ENCODE measurements at regions not wholly inside any gene's neighbourhood (a gene's known extent, or its start where the extent isn't known, plus 50 kb on each side); places are given as distances from the start of the nearest gene placed in this dataset.

DNA sequence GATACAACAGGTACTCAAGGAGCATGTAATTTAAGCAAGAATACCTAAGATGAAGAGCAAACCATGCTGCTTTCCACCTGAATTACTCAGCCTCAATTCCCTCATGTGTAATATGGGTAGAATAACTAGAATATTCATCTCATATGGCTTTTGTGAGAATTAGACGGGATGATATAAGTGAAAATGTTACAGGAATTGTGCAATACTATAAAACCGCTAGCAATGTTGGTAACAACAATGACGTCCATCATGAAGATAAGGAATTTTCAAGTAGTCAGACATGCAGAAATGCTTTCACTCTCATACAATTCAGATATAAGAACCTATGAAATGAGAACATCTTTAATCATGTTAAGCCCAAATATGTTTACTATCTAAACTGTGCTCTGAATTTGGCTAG lies 2106.6 kb upstream of the CELF4 start:
- no peak for TF ChIP-seq EP300 (IDR thresholded peaks at IDR 0.05)
- TF ChIP-seq POLR2AphosphoS5 (IDR thresholded peaks at IDR 0.05), result no peak
- TF ChIP-seq, protein P1, sequence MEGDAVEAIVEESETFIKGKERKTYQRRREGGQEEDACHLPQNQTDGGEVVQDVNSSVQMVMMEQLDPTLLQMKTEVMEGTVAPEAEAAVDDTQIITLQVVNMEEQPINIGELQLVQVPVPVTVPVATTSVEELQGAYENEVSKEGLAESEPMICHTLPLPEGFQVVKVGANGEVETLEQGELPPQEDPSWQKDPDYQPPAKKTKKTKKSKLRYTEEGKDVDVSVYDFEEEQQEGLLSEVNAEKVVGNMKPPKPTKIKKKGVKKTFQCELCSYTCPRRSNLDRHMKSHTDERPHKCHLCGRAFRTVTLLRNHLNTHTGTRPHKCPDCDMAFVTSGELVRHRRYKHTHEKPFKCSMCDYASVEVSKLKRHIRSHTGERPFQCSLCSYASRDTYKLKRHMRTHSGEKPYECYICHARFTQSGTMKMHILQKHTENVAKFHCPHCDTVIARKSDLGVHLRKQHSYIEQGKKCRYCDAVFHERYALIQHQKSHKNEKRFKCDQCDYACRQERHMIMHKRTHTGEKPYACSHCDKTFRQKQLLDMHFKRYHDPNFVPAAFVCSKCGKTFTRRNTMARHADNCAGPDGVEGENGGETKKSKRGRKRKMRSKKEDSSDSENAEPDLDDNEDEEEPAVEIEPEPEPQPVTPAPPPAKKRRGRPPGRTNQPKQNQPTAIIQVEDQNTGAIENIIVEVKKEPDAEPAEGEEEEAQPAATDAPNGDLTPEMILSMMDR (IDR thresholded peaks at IDR 0.05), result no peak
- no peak for TF ChIP-seq POLR2A (IDR thresholded peaks at IDR 0.05)
- WGBS, result 87% methylated on average over 3 of the region's 3 CpGs
- no peak for DNase-seq (ENCODE audit: low spot score in 2 of 2)
- no peaks in the 10 kb centered on the region for H3K9me3 ChIP-seq
- H3K27me3 ChIP-seq, result no peaks in the 10 kb centered on the region
- H3K4me3 ChIP-seq, result no peak overlapping the region
- H3K36me3 ChIP-seq, result no peaks in the 10 kb centered on the region
- no peak overlapping the region for H3K27ac ChIP-seq
- no peaks in the 10 kb centered on the region for H3K4me1 ChIP-seq

DNA sequence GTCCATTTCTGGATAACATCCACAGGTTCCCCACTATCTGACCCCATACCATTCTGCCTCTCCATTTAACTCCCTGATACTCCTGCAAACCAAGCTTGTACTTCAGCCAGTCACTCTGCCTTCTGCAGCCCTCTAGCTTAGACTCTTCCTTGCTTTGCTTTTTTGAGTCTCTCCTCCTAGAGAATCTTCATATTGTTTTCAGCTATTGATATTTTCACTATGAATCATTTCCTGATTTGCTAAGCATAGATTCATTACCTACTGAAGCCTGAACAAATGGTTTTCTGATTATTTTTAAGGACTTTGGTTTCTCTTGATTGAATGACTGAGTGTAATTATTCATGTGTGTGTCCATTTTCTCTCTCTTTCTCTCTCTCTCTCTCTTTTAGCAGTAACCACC lies 2102.3 kb upstream of the CELF4 start:
- Histone ChIP-seq H3K9me3 (no peaks in the 10 kb centered on the region), H3K36me3 (no peaks in the 10 kb centered on the region), H3K27ac (no peak overlapping the region), H3K27me3 (no peaks in the 10 kb centered on the region), H3K4me1 (no peaks in the 10 kb centered on the region), H3K4me3 (no peak overlapping the region)
- no peak for TF ChIP-seq POLR2AphosphoS5 (IDR thresholded peaks at IDR 0.05)
- TF ChIP-seq POLR2A (IDR thresholded peaks at IDR 0.05), result no peak
- TF ChIP-seq, protein P1 (IDR thresholded peaks at IDR 0.05), result no peak
- DNase-seq (ENCODE audit: low spot score in 2 of 2), result no peak

DNA sequence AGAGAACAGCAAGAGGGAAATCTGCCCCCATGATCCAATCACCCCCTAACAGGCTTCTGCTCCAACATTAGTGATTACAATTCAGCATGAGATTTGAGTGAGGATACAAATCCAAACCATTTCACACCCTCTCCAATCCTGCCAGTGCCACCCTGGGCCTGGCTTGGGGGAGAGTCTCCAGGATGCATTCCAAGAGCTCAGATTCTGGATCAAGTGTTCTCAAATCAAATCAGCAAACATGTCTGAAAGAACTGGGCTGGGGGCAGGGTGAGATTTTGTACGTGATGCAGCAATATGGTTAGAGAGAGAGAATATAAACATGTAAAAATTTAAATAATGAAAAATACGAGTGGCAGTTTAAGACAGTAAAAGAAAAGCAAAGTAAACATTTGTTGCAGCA lies 2100.9 kb upstream of the CELF4 start:
- Histone ChIP-seq H3K4me1 (no peaks in the 10 kb centered on the region), H3K36me3 (no peaks in the 10 kb centered on the region), H3K27ac (no peak overlapping the region), H3K9me3 (no peaks in the 10 kb centered on the region), H3K27me3 (no peaks in the 10 kb centered on the region), H3K4me3 (no peak overlapping the region)
- WGBS, result 80% methylated on average over 2 of the region's 2 CpGs
- TF ChIP-seq, protein P1 (IDR thresholded peaks at IDR 0.05), result no peak
- no peak for TF ChIP-seq POLR2A (IDR thresholded peaks at IDR 0.05)
- TF ChIP-seq POLR2AphosphoS5 (IDR thresholded peaks at IDR 0.05), result no peak
- no peak for TF ChIP-seq EP300 (IDR thresholded peaks at IDR 0.05)
- DNase-seq (ENCODE audit: low spot score in 2 of 2), result no peak

DNA sequence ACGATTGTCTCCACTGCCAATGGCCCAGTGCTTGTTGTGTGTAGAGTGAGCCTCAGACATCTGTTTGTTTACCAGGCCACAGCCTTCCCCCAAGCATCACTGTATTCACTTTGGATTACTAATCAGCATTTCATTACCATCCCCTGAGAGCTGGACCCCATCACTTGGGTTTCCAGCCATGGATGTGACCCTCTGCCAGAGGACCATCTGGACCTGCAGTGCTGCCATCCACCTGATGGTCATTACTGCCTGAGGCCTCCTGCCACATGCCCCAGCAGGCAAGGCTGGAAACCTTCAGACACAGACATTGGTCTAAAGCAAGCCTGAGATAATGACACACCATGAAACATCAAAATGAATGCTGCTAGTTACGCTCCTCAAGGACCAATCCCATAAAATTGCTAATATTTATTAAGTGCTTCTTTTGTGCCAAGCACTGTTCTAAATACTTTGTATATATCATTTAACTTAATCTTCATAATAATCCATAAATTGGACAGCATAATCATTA lies 2096.3 kb upstream of the CELF4 start:
- no peak for TF ChIP-seq POLR2AphosphoS5 (IDR thresholded peaks at IDR 0.05)
- TF ChIP-seq, protein P1 (IDR thresholded peaks at IDR 0.05), result no peak
- no peak for TF ChIP-seq POLR2A (IDR thresholded peaks at IDR 0.05)
- no peak for TF ChIP-seq EP300 (IDR thresholded peaks at IDR 0.05)

DNA sequence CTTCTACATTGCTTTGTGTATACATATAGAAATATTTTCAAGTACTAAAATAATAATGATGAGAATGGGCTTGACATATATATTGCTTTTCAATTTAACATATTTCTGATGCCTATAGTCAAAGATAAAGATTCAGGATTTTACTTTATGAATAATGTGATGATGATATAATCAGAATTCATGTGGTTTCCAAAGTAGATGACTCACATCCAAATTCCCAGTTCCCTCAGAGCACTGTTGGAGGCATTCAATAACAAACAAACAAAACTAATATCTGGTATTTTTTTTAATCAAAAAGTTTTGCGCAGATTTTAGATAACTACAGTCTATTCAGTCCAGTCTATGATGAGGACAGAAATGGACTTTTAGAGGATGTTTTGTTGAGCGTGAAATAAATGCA lies 2094.5 kb upstream of the CELF4 start:
- H3K36me3 ChIP-seq, result no peaks in the 10 kb centered on the region
- 85% methylated on average over 2 of the region's 2 CpGs for WGBS
- no peaks in the 10 kb centered on the region for H3K9me3 ChIP-seq
- no peak for DNase-seq (ENCODE audit: low spot score in 2 of 2)
- H3K27ac ChIP-seq, result no peak overlapping the region
- no peaks in the 10 kb centered on the region for H3K27me3 ChIP-seq
- TF ChIP-seq POLR2AphosphoS5 (IDR thresholded peaks at IDR 0.05), result no peak
- no peak overlapping the region for H3K4me3 ChIP-seq
- no peaks in the 10 kb centered on the region for H3K4me1 ChIP-seq

More for the DNA sequence above, 2096.3 kb upstream of the CELF4 start:
- H3K4me1 ChIP-seq, result no peaks in the 10 kb centered on the region
- no peak overlapping the region for H3K4me3 ChIP-seq
- WGBS, result 92% methylated on average over 2 of the region's 2 CpGs
- H3K9me3 ChIP-seq, result no peaks in the 10 kb centered on the region
- H3K36me3 ChIP-seq, result no peaks in the 10 kb centered on the region
- H3K27ac ChIP-seq, result no peak overlapping the region
- DNase-seq (ENCODE audit: low spot score in 2 of 2), result no peak
- no peaks in the 10 kb centered on the region for H3K27me3 ChIP-seq

DNA sequence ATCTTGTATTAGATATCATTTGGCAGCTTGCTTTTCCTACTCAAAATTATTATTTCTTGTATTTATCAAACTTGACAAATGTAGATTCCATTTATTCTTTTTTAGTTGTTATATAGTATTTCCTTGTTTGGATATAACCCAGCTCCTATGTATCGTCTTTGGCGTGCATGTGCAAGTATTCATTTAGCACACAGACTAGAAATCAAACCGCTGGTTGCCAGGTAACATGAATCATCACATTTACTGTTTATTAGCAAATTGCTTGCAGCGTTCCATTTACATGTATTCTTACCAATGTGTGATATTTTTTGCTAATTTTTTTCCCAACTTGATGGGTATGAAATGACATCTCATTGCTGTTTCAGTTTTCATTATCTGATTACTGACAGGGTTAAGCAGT lies 2089.7 kb upstream of the CELF4 start:
- Histone ChIP-seq H3K4me1 (no peaks in the 10 kb centered on the region), H3K4me3 (no peak overlapping the region), H3K9me3 (no peaks in the 10 kb centered on the region), H3K27ac (no peak overlapping the region), H3K36me3 (no peaks in the 10 kb centered on the region), H3K27me3 (no peaks in the 10 kb centered on the region)
- whole genome bisulfite sequencing, result 62% methylated on average over 4 of the region's 4 CpGs
- TF ChIP-seq EP300 (IDR thresholded peaks at IDR 0.05), result no peak
- no peak for TF ChIP-seq POLR2A (IDR thresholded peaks at IDR 0.05)
- TF ChIP-seq, protein P1 (IDR thresholded peaks at IDR 0.05), result no peak
- no peak for TF ChIP-seq POLR2AphosphoS5 (IDR thresholded peaks at IDR 0.05)
- DNase-seq (ENCODE audit: low spot score in 2 of 2), result no peak
